NCI-H146 treated with DMSO at 0.1 percent for 48 hours (cell line): ENCODE measurements at regions not wholly inside any gene's neighbourhood (a gene's known extent, or its start where the extent isn't known, plus 50 kb on each side); places are given as distances from the start of the nearest gene placed in this dataset.
"Not testable (repeated sequence)": the region's sequence is repeated elsewhere in the genome, so short reads cannot be mapped to it uniquely, and the experiment has no call there.

Experiments used
- DNase-seq: peaks from one replicate; lab custom pipeline; 2025; ENCODE audit not compliant: unreplicated experiment; lab: John Stamatoyannopoulos, UW

DNA sequence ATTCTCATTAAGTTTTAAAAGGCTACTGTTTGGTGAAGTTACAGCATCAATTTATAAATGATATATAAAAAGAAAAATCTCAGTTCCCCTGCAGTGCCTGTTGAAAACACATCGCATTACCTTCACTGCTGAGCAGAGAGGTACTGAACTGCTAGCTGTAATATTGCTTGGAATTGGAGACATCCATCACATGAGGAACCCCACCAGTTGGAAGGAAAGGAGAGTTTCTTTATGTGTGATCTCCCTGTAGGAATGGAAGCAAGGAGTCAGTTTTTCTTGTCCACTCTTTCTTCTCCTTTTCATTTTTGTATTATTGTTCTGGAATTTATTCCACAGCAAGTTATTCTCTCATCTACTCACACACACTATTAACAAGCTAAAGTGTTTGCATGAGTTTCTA is 1586.0 kb upstream of the PRR20A start:
- DNase-seq: peak; percentile 28

DNA sequence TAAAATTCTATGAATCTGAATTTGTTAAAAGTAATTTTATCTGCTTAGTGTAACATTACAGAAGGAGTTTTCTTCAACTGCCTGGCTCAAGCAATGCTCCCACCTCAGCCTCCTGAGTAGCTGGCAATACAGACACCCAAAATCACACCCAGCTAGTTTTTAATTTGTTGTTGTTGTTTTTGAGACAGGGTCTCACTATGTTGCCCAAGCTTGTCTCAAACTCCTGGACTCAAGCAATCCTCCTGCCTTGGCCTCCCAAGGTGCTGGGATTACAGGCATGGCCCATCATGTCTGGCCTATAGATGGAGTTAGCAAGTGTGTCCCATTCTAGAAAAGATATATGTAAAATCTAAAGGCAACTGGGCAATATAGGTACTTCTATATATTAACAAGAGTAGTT is 1580.4 kb upstream of the PRR20A start:
- no peak for DNase-seq

DNA sequence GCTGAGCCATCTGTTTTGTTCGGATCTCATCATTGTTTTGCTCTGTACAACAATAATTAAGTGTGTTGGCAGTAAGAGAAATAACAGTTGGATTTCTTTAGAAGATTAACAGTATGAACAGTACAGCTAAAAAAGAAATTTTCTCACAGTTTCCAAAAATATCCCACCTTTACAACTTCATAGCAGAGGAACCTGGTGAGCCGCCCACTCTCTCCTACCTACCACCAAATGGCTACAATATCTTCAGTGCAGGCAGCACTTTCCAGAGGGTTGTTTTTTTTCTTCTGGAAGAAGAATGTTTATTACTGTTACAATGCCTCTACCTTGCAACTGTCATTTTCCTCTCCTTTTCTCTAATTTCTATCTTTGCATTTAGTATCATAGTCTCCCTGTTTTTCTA is 1577.5 kb upstream of the PRR20A start:
- no peak for DNase-seq

DNA sequence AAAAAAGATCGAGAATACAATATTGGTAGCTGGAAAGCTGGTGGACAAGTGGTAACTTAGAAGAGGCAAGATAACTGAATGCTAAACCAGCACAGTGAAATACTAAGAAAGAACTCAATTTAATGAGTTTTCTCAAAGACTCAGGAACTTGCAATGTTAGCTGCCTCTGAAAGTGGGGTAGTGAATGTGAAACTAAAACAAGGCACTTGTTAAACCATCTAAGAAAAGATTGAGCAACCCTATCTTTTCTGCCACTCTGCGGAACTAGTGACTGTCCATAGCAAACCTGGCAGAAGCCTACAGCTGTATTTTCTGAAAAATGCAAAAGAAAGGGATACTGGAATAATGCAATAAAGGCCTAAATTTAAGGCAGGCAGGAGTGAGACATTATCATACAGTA is 1574.4 kb upstream of the PRR20A start:
- DNase-seq: no peak

DNA sequence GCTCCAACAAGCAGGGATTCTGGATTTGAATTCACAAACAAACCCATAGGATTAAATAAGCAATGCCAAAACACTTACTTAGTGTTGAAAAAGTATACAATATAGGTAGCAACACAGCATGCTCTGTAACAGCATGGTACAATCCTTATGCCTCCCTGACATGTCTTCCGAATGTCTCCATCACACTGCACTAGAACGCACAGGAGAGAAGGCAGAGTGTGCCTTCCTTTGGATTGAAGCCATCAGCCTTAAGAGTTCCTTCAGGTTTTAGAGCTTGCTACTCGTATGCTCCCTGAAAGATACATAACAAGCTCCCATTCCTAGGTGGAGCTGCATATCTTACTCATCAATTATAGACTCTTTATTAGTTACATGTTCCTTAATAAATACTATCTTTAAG is 1573.9 kb upstream of the PRR20A start:
- DNase-seq: no peak

DNA sequence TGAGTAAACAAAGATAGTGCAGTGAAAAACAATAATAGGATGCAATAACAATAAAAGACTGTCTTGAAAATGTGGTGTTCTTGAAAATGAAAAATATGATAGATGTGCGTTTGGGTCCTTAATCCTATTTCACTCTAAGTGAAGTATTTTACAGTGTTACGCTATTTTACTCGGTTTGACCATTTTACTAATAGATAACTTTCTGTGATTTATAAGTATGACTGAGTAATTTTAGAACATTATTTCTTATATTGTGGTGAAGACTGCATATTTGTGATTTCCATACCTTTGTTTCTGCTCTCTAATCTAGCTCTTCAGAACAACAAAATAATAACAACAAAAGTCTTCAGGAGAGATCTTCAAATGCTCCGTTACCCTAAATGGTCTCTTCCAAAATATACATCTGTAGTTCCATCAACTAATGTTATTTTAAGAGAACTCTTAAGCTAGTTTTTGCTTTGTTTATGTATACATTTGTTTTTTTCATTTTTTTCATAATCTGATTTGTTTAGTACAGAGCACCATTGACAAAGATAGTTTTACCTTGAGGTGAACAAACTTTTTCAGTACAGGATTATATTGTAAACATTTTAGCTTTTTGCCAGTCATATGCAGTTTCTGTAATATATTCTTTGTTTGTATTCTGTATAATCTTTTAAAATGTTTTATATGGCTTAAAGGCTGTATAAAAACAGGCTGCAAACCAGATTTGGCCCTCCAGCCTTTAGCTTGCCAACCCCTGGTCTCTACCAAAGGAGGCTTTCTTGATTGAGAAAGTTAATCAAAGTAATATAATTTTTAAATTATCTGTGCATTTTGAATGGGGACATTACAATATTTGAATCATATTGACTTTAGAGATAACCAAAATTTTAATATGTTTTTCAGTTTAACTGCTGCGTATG is 1572.7 kb upstream of the PRR20A start:
- DNase-seq: no peak

DNA sequence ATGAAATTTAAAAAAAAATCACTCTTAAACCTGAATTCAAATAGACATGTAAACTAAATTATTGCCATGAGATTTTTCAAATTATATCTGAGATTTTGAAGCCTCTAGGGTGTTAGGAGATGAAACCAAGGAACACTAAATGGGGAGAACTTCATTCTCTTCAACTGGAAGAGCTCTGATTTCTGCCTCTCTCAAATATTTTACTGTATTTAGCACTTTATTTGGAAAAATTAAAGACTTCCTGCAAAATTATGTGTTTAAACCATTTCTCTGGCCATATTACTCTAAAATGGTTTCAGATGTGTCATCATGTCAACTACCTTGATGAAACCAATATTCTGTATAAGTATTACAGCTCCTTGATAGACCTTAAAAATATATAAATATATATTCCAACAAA is 1571.6 kb upstream of the PRR20A start:
- DNase-seq: no peak

- DNase-seq: no peak
Observed at GRCh38 chr13:55569514-55569913, 1571.2 kb upstream of the PRR20A start.

DNA sequence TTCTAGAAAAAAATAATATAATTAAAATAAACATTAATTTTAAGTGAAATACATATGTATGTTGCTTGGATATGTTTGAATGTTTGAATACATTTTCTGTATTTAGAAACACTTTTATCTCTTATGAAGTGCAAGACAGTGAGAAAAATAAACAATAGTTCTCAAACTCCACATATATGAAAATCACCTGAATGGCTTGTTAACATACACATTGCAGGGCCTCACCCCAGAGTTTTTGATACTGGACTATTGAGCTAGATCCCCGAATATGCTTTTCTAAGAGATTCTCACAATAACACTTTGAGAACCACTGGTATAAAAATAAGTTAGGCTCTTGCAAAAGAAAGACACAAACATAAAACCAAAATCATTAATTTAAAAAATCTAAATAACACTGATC is 1570.3 kb upstream of the PRR20A start:
- DNase-seq: no peak

- DNase-seq: no peak
Observed at GRCh38 chr13:55571237-55571867, 1569.4 kb upstream of the PRR20A start.

DNA sequence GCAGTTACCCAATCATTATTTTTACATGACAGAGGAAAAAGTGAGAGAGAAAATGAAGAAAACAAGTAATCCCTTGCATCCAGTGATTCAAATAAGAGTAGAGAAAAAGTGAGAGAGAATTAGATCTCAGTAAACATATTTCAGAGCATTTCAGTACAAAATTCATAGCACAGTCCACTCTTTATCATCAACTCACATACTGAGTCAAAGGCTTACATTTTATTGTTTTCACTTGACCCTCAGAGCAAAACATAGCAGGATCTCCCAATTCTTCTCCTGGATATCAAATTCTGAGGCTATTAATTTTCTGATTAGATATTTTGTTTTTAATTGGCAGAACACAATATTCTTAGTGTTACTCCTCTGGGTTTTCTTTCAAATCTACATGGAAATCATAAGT is 1568.3 kb upstream of the PRR20A start:
- no peak for DNase-seq

GRCh38 chr13:55572862-55573261 is 1567.9 kb upstream of the PRR20A start:
- DNase-seq: no peak

GRCh38 chr13:55573565-55573964 is 1567.2 kb upstream of the PRR20A start:
- no peak for DNase-seq

DNA sequence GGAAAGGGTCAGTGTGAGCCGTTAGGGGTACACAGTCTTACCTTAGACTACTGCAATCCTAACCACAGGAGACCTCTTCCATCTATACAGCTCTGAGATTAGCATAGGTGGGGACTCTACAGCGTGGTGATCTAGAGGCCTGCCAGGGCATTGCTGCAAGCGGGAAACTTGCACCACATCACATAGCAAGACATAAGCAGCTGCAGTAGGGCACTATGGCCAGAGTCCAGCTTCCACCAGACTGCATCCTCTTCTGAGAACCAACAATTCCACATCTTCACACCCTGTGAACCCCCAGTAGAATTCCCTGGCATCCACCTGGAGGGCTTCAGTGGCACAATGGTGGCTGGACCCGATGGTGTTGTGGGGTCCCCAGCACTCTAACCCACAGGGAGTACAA is 1564.3 kb upstream of the PRR20A start:
- DNase-seq: no peak

- DNase-seq: no peak
Observed at GRCh38 chr13:55577082-55577846, 1563.5 kb upstream of the PRR20A start.

DNA sequence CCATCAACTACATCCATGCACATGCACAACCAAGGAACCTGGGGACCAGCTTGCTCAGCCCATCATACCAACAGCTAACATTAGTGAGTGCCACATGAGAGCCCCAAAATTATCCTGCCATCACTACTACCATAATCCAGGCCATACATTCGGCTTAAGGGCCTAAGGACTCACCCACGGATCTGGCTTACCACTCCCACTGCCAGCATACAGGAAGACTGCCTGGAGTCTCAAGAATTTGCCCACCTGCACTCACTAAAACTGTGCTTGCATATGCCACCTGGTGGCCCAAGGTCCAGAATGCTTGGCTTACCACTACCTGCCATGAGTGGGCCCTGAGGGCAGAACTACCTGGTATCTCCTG is 1562.9 kb upstream of the PRR20A start:
- DNase-seq: no peak

- DNase-seq: not testable (repeated sequence)
Observed at GRCh38 chr13:55582294-55582693, 1558.4 kb upstream of the PRR20A start.

DNA sequence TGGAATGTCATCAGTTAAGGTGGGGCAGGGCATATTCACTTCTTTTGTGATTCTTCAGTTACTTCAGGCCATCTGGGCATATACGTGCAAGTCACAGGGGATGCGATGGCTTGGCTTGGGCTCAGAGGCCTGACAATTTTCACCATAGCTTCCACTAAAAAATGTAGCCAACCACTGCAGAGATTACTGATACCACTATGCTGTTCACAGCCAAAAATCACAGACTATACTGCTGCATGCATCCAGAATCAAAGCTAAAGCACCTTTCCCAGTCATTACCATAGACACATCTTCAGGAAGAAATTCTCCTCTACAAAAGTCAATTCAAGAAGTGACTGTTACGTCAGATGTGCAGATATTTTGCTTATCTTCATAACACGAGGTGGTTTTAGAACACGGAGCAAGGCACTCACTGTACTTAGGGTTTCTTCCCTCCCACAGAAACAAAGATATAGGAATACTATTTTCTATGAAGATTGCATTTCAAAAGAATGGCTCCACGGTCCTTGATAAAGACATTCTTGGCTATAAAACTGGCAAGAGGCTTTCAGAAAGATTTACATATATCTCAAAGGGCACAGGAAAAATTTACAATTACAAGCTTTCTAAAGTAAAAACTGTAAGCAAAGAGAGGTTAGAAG is 1556.6 kb upstream of the PRR20A start:
- DNase-seq: no peak

DNA sequence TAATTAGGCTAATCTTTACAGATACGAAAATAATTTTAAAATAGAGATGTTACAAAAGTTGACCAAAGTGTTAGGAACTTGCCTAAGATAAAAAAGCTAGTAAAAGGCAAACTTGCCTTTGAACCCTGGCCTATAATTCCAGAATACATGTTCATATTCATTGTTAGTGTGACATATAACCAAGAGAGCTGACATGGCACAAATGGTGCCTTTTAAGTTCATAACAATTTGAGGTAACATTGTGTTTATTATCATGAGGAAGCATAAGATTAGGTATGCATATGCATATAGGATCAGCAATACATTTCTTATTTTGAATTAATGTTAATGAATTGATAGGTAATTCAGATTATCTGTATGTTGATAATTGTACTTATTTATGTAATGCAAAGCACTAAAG is 1537.9 kb upstream of the PRR20A start:
- DNase-seq: no peak

DNA sequence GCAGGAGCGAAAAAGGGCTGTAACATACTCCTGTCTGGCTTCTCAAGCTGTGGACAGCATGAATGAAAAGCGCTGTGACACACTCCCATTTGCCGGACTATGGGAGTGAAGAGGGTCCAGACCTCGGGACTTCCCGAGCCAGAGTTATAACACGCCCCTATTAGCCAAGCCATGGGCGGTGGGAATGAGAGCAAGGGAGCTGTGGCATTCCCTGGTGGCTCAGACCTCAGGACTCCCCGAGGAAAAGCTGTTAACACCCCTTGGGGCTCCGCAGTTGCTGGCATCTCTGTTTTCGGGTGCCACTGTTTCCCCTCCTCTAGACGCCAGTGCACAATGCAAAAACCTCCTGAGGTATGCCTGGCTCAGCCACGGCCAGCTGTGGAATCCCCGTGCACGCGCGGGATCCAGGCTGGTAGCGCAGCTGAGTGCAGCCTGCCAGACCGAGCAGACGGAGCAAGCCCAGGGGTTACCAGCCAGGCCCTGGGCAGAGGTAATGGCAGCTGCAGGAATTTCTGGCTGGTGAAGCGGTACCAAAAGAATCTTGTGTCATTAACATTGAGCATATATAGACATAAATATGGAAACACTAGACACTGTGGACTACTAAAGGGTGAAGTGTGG is 1534.6 kb upstream of the PRR20A start:
- no peak for DNase-seq
